Stomach (tissue), 8 donors: ENCODE measurements at regions not wholly inside any gene's neighbourhood (a gene's known extent, or its start where the extent isn't known, plus 50 kb on each side); places are given as distances from the start of the nearest gene placed in this dataset.
A peak's percentile ranks its signal among the peaks of the same experiment; 100 is the strongest.

ENCODE experiments used
- DNase-seq, 2 donors: peaks; one replicate each; pipeline versions ENCODE4 v3.0.0 to v3.0.0-alpha.2; 2013 to 2019
- H3K27ac ChIP-seq, 5 donors: fragments of 200-600 bp in 4 of 5; sonication (generic) in 4 of 5; one replicate each; pipeline ENCODE4 v1.5.1; 2013 to 2019; ENCODE audit warnings: mild to moderate bottlenecking in 1 of 5, moderate library complexity in 1 of 5
- H3K27me3 ChIP-seq, 3 donors: fragments of 200-600 bp; sonication (generic); one replicate each; pipeline ENCODE4 v1.5.1; 2017 to 2019; ENCODE audit warnings: mixed run types in 1 of 3
- H3K36me3 ChIP-seq, 4 donors: fragments of 200-600 bp; sonication (generic); 1 replicate in 3 of 4; 2 replicates in 1 of 4; pipeline ENCODE4 v1.5.1; 2016 to 2019
- H3K4me1 ChIP-seq, 4 donors: fragments of 200-600 bp; sonication (generic); one replicate each; pipeline ENCODE4 v1.5.1; 2016 to 2019
- H3K4me3 ChIP-seq, 4 donors: fragments of 200-600 bp; sonication (generic) in 3 of 4; one replicate each; pipeline ENCODE4 v1.5.1; 2016 to 2019; ENCODE audit warnings: mild to moderate bottlenecking in 1 of 4
- H3K9me3 ChIP-seq, 4 donors: fragments of 200-600 bp; sonication (generic); one replicate each; pipeline ENCODE4 v1.5.1; 2016 to 2019
- EP300 ChIP-seq: sonication (generic); formaldehyde crosslinking; IDR thresholded peaks from one replicate; pipeline ENCODE4 v1.6.1; 2017; ENCODE audit warnings: antibody characterized with exemption
- POLR2A ChIP-seq, 4 donors: fragments of 450-650 bp; IDR thresholded peaks; one replicate each; pipeline ENCODE4 v1.6.1; 2016; ENCODE audit warnings: antibody characterized with exemption in 4 of 4, control low read depth in 2 of 4, mild to moderate bottlenecking in 1 of 4, moderate library complexity in 1 of 4
- POLR2AphosphoS5 ChIP-seq, 3 donors: sonication (generic); formaldehyde crosslinking; IDR thresholded peaks; one replicate each; pipeline ENCODE4 v1.6.1; 2016; ENCODE audit warnings: antibody characterized with exemption in 3 of 3
- WGBS, 5 donors: extraction: QIAGEN DNeasy Blood & Tissue Kit in 3 of 5; methylation state at CpG; one replicate each; pipeline versions ENCODE4 v1.1.5 to v1.1.7; 2013 to 2018; 5-methylcytosine and 5-hydroxymethylcytosine counted together
- intact Hi-C: fragments of 100-400 bp; cut with DNase I; formaldehyde crosslinking; loops from one replicate; pipeline ENCODE4 v1.15.1; 2023; ENCODE audit warnings: low total_unique reads
- TF ChIP-seq, protein P1 (sequence below), 7 experiments: fragments of 450-650 bp in 4 of 7; fragments of 200-600 bp in 3 of 7; sonication (generic) in 3 of 7; IDR thresholded peaks; one replicate each; pipeline ENCODE4 v1.5.1; 2016 to 2019; ENCODE audit warnings: antibody characterized with exemption in 7 of 7, control low read depth in 2 of 7, mild to moderate bottlenecking in 1 of 7
- donor health status: healthy with polysubstance abuse.
- donor health status: Bipolar disorder and iron deficiency.
- donor health status: healthy.

DNA sequence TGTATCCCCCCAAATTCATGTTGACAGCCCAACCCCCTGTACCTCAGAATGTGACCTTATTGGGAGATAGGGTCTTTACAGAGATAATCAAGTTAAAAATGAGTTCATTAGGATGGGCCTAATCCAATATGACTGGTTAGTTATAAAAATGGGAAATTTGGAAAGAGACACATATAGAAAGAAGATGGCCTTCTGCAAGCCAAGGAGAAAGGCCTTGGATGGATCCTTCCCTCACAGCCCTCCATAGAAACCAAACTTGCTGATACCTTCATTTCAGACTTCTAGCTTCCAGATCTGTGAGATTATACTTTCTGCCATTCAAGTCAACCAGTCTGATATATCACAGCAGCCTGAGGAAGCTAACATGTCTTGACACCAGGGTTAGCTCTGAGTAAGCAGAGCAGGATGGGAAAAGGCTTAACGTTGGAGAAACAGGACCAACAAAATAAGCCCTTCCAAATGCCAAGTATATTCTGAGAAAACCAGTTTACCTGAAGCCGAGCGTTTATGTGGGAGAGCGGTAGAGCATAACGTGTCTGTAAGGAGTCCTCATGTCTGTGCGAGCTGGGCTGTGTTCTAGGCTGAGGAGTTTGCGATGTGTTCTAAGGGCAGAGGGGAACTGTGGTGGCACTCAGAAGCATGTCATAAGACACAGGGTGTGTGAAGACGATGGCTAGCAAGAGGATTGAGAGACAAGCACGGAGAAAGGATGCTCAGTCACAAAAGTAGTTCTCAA, 206.1 kb downstream of the PIK3R1 start:
- H3K36me3 ChIP-seq, result no peaks in the 10 kb centered on the region
- no peak for DNase-seq
- peaks cover 5 to 37% (median 13%) of the 10 kb centered on the region in 4 donors for H3K4me1 ChIP-seq
- intact Hi-C loops, result no loop called here
- H3K4me3 ChIP-seq, result no peak overlapping the region
- 92 to 97% (median 94%) methylated on average over 9 of the region's 9 CpGs for WGBS, 5 donors
- H3K27ac ChIP-seq, result peak overlapping the region in 1 of 5 donors; percentile 16
- no peaks in the 10 kb centered on the region for H3K9me3 ChIP-seq
- H3K27me3 ChIP-seq, result no peaks in the 10 kb centered on the region
- TF ChIP-seq, protein P1, sequence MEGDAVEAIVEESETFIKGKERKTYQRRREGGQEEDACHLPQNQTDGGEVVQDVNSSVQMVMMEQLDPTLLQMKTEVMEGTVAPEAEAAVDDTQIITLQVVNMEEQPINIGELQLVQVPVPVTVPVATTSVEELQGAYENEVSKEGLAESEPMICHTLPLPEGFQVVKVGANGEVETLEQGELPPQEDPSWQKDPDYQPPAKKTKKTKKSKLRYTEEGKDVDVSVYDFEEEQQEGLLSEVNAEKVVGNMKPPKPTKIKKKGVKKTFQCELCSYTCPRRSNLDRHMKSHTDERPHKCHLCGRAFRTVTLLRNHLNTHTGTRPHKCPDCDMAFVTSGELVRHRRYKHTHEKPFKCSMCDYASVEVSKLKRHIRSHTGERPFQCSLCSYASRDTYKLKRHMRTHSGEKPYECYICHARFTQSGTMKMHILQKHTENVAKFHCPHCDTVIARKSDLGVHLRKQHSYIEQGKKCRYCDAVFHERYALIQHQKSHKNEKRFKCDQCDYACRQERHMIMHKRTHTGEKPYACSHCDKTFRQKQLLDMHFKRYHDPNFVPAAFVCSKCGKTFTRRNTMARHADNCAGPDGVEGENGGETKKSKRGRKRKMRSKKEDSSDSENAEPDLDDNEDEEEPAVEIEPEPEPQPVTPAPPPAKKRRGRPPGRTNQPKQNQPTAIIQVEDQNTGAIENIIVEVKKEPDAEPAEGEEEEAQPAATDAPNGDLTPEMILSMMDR (IDR thresholded peaks at IDR 0.05), result no peak
- no peak for TF ChIP-seq EP300
- TF ChIP-seq POLR2AphosphoS5 (IDR thresholded peaks at IDR 0.05), result no peak
- no peak for TF ChIP-seq POLR2A (IDR thresholded peaks at IDR 0.05)

DNA sequence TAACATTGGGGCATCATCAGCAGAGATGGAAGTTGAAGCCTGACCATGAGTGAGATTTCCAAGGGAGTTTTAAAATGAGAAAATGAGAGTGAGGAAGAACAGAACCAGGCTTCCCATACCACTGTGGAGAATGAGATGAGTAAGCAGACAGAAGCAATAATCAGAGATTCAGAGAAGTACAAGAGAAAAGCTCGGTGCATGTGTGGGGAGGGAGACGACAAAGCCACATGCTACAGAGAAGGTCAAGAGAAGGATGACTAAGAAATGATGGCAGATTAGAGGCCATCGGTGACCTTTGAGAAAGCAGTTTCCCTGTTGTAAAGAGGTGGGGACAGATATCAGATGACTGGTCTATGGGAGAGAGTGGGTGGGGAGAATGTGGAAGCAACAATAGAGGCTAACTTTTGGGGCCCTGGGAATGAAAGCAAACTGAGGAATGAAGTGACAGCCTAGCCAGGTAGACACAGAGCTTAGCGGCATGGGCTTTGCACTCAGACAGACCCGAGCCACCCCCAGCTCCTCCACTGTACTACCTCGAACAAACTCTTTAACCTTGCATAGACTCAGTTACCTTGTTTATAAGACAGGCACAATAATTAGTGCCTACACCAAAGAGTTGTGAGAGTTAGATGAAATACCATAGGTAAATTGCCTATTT, 207.7 kb downstream of the PIK3R1 start:
- 69 to 85% (median 82%) methylated on average over 6 of the region's 6 CpGs for WGBS, 5 donors

DNA sequence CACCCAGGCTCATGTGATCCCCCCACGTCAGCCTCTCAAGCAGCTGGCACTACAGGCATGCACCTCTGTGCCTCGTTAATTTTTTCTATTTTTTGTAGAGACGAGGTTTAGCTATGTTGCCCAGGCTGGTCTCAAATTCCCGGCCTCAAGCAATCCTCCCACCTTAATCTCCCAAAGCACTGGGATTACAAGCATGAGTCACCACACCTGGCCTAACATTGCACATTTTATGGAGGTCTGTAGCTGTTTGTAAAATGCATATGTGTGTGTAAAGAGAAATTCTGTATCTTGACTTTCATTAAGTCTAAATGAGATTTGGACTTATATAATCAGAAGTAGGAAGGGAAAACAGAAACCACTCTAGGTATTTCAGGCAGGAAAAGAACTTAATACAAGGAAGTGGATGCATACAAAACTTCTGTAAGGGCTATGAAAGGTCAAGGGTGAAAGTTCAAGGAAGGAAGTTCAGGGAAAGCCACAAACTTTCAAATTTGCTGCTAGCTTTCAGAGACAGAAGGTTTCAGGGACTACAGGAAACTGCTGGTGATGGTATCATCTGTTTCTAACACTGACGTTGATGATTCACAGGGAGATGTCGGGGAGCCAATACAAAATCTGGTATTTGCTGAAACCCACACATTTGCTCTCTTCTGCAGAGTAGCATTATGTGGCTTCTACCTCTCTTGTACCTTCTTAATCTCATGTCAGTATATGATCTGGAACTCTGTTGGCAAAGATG, 209.4 kb downstream of the PIK3R1 start:
- no peaks in the 10 kb centered on the region for H3K36me3 ChIP-seq
- H3K9me3 ChIP-seq, result no peaks in the 10 kb centered on the region
- no peaks in the 10 kb centered on the region for H3K27me3 ChIP-seq
- no peak for TF ChIP-seq EP300
- TF ChIP-seq, protein P1 (IDR thresholded peaks at IDR 0.05), result no peak
- TF ChIP-seq POLR2AphosphoS5 (IDR thresholded peaks at IDR 0.05), result no peak
- TF ChIP-seq POLR2A (IDR thresholded peaks at IDR 0.05), result no peak
- H3K4me1 ChIP-seq, result peaks cover 1 to 23% (median 7%) of the 10 kb centered on the region in 4 donors
- DNase-seq, result peak in 1 of 2 donors; percentile 45
- WGBS, 5 donors, result 58 to 78% (median 76%) methylated on average over 6 of the region's 6 CpGs
- intact Hi-C loops, result no loop called here
- peak overlapping the region in 2 of 5 donors; percentile 6 to 14 for H3K27ac ChIP-seq
- no peak overlapping the region for H3K4me3 ChIP-seq

More for the DNA sequence above, 207.7 kb downstream of the PIK3R1 start:
- no peaks in the 10 kb centered on the region for H3K27me3 ChIP-seq
- no peaks in the 10 kb centered on the region for H3K9me3 ChIP-seq
- H3K27ac ChIP-seq, result no peak overlapping the region
- H3K4me3 ChIP-seq, result no peak overlapping the region
- peaks cover 5 to 37% (median 13%) of the 10 kb centered on the region in 4 donors for H3K4me1 ChIP-seq
- intact Hi-C loops, result no loop called here
- no peaks in the 10 kb centered on the region for H3K36me3 ChIP-seq
- no peak for DNase-seq
- TF ChIP-seq EP300 (no peak), POLR2A (IDR thresholded peaks at IDR 0.05) (no peak), POLR2AphosphoS5 (IDR thresholded peaks at IDR 0.05) (no peak)
- TF ChIP-seq, protein P1 (IDR thresholded peaks at IDR 0.05), result no peak

DNA sequence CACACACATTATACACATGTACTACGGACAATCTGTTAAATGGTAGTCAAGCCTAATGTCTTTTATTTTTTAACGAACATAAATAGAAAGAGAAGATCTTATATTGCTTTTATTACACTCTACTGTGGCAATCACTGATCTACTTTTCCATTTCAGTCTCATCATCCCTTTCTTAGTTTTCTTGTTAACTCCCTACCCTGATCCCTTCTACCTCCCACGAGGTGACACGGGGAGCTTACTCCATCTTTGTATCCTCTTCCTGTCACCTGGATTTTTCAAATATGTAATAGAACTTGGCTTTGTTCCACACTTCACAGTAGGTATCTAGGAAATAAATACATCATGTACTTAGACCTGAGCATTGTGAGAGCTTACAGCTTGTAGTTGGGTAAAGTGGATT, 211.0 kb downstream of the PIK3R1 start:
- H3K27me3 ChIP-seq, result no peaks in the 10 kb centered on the region
- no peaks in the 10 kb centered on the region for H3K36me3 ChIP-seq
- H3K4me3 ChIP-seq, result no peak overlapping the region
- H3K27ac ChIP-seq, result no peak overlapping the region
- no peaks in the 10 kb centered on the region for H3K9me3 ChIP-seq
- TF ChIP-seq POLR2A (IDR thresholded peaks at IDR 0.05) (no peak), POLR2AphosphoS5 (IDR thresholded peaks at IDR 0.05) (no peak), EP300 (no peak)
- TF ChIP-seq, protein P1 (IDR thresholded peaks at IDR 0.05), result no peak
- intact Hi-C loops, result no loop called here
- no peak for DNase-seq
- H3K4me1 ChIP-seq, result peaks cover 0 to 10% (median 0%) of the 10 kb centered on the region in 4 donors
- WGBS, 5 donors, result 84 to 93% (median 88%) methylated on average over 4 of the region's 4 CpGs
